SK-N-SH treated with all-trans-retinoic acid at 6 μM for 48 hours (cell line): ENCODE measurements at regions not wholly inside any gene's neighbourhood (a gene's known extent, or its start where the extent isn't known, plus 50 kb on each side); places are given as distances from the start of the nearest gene placed in this dataset.

Experiments
- ATAC-seq: fragments of 200-7000 bp; cut with Tn5 transposase; 3 replicates; pipeline ENCODE4 v1.9.1; 2020; ENCODE audit warnings: mild to moderate bottlenecking, moderate library complexity
- ARNTL ChIP-seq: fragments of 450-650 bp; formaldehyde crosslinking; IDR thresholded peaks from 2 replicates; pipeline ENCODE4 v1.5.0; 2020; ENCODE audit warnings: low read depth, mild to moderate bottlenecking, moderate library complexity, borderline replicate concordance
- CSDC2 ChIP-seq: fragments of 250-450 bp; sonication (Bioruptor Pico); IDR thresholded peaks from 2 replicates; pipeline ENCODE4 v1.5.0; 2020; ENCODE audit warnings: mild to moderate bottlenecking, moderate library complexity
- ESRRG ChIP-seq: fragments of 250-450 bp; sonication (Bioruptor Pico); IDR thresholded peaks from 2 replicates; pipeline ENCODE4 v1.6.1; 2021; ENCODE audit warnings: mild to moderate bottlenecking
- GLIS3 ChIP-seq: fragments of 250-450 bp; sonication (Bioruptor Pico); IDR thresholded peaks from 2 replicates; pipeline ENCODE4 v1.5.0; 2020; ENCODE audit warnings: mild to moderate bottlenecking, moderate library complexity
- ISL1 ChIP-seq: fragments of 250-450 bp; sonication (Bioruptor Pico); IDR thresholded peaks from 2 replicates; pipeline ENCODE4 v2.1.2; 2022; ENCODE audit warnings: mild to moderate bottlenecking, moderate library complexity
- OSR1 ChIP-seq: fragments of 250-450 bp; sonication (Bioruptor Pico); IDR thresholded peaks from 2 replicates; pipeline ENCODE4 v1.8.0; 2022; ENCODE audit warnings: moderate library complexity, mild to moderate bottlenecking, inconsistent platforms
- PATZ1 ChIP-seq: fragments of 250-450 bp; sonication (Bioruptor Pico); IDR thresholded peaks from 2 replicates; pipeline ENCODE4 v1.8.0; 2020; ENCODE audit warnings: mild to moderate bottlenecking, moderate library complexity, borderline replicate concordance
- POU6F1 ChIP-seq: fragments of 250-450 bp; sonication (Bioruptor Pico); IDR thresholded peaks from 2 replicates; pipeline ENCODE4 v1.8.0; 2021; ENCODE audit warnings: low read depth, mild to moderate bottlenecking, moderate library complexity, borderline replicate concordance
- PPARA ChIP-seq: fragments of 250-450 bp; sonication (Bioruptor Pico); IDR thresholded peaks from 2 replicates; pipeline ENCODE4 v1.5.0; 2020; ENCODE audit warnings: mild to moderate bottlenecking, borderline replicate concordance
- RARB ChIP-seq: fragments of 250-450 bp; sonication (Bioruptor Pico); IDR thresholded peaks from 2 replicates; pipeline ENCODE4 v1.8.0; 2021; ENCODE audit warnings: mild to moderate bottlenecking, moderate library complexity
- SNAI2 ChIP-seq: fragments of 250-450 bp; sonication (Bioruptor Pico); IDR thresholded peaks from 2 replicates; pipeline ENCODE4 v1.5.0; 2020; ENCODE audit warnings: mild to moderate bottlenecking, moderate library complexity
- TOX ChIP-seq: fragments of 250-450 bp; sonication (Bioruptor Pico); IDR thresholded peaks from 2 replicates; pipeline ENCODE4 v1.8.0; 2021; ENCODE audit warnings: mild to moderate bottlenecking, moderate library complexity, borderline replicate concordance
- ZC3H10 ChIP-seq: fragments of 250-450 bp; sonication (Bioruptor Pico); IDR thresholded peaks from 2 replicates; pipeline ENCODE4 v1.5.1; 2021; ENCODE audit warnings: mild to moderate bottlenecking, moderate library complexity
- ZFP3 ChIP-seq: fragments of 250-450 bp; sonication (Bioruptor Pico); IDR thresholded peaks from 2 replicates; pipeline ENCODE4 v1.5.0; 2020; ENCODE audit warnings: mild to moderate bottlenecking, moderate library complexity
- ZFP30 ChIP-seq: fragments of 450-650 bp; formaldehyde crosslinking; IDR thresholded peaks from 2 replicates; pipeline ENCODE4 v1.5.0; 2022; ENCODE audit warnings: mild to moderate bottlenecking, moderate library complexity
- ZNF565 ChIP-seq: fragments of 450-650 bp; formaldehyde crosslinking; conservative IDR thresholded peaks from 2 replicates; pipeline ENCODE4 v1.5.0; 2020; ENCODE audit warnings: low read depth, mild to moderate bottlenecking, moderate library complexity
- ZNF70 ChIP-seq: fragments of 450-650 bp; formaldehyde crosslinking; IDR thresholded peaks from 2 replicates; pipeline ENCODE4 v1.5.0; 2020; ENCODE audit warnings: mild to moderate bottlenecking, moderate library complexity
- ZNF8 ChIP-seq: fragments of 450-650 bp; formaldehyde crosslinking; IDR thresholded peaks from 2 replicates; pipeline ENCODE4 v1.5.0; 2020; ENCODE audit warnings: mild to moderate bottlenecking, moderate library complexity
- TF ChIP-seq, protein P1 (sequence below): fragments of 250-450 bp; sonication (Bioruptor Pico); IDR thresholded peaks from 2 replicates; pipeline ENCODE4 v1.5.1; 2021; ENCODE audit warnings: mild to moderate bottlenecking, moderate library complexity

GRCh38 chr14:104371031-104371430 is 208.5 kb upstream of the C14orf180 start:
- ATAC-seq, result no peak
- TF ChIP-seq TOX (CRISPR knock-in tag) (no peak), POU6F1 (CRISPR knock-in tag) (no peak), RARB (CRISPR knock-in tag) (no peak), ZC3H10 (CRISPR knock-in tag) (no peak), ZNF565 (no peak), OSR1 (CRISPR knock-in tag) (no peak), GLIS3 (CRISPR knock-in tag) (no peak)

DNA sequence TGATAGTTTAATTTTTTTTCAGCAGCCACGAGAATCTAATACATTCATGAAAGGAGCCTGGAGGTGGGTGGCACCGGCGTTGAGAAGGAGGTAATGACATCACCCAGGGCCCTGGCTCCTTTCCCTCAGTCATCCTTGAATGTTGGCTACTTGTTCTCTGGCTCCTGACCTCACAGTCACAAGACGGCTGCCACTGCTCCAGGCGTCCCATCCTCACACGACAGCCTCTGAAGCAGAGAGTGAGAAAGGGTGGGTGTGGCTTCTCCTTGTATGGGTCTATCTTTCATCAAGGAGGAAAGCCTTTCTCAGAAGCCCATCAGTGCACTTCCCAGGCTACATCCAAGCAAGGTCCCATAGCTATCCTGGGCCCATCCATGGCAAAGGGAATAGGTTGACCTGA is 207.6 kb upstream of the C14orf180 start:
- TF ChIP-seq ARNTL (CRISPR knock-in tag) (no peak), CSDC2 (CRISPR knock-in tag) (no peak), TOX (CRISPR knock-in tag) (no peak)
- TF ChIP-seq, protein P1, sequence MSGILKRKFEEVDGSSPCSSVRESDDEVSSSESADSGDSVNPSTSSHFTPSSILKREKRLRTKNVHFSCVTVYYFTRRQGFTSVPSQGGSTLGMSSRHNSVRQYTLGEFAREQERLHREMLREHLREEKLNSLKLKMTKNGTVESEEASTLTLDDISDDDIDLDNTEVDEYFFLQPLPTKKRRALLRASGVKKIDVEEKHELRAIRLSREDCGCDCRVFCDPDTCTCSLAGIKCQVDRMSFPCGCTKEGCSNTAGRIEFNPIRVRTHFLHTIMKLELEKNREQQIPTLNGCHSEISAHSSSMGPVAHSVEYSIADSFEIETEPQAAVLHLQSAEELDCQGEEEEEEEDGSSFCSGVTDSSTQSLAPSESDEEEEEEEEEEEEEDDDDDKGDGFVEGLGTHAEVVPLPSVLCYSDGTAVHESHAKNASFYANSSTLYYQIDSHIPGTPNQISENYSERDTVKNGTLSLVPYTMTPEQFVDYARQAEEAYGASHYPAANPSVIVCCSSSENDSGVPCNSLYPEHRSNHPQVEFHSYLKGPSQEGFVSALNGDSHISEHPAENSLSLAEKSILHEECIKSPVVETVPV (CRISPR knock-in tag), result no peak
- TF ChIP-seq, all 23 proteins: peak for 0
- no peak for ATAC-seq

- ATAC-seq, result no peak
These were observed 207.0 kb upstream of the C14orf180 start for GRCh38 chr14:104372390-104373054.

GRCh38 chr14:104373055-104373854 is 206.3 kb upstream of the C14orf180 start:
- no peak for TF ChIP-seq CSDC2 (CRISPR knock-in tag)
- TF ChIP-seq ZNF70, result no peak
- no peak for ATAC-seq

More at GRCh38 chr14:104372390-104373054, 207.0 kb upstream of the C14orf180 start:
- TF ChIP-seq ZFP30 (CRISPR knock-in tag), result no peak
- TF ChIP-seq ZNF8 (CRISPR knock-in tag), result no peak
- no peak for TF ChIP-seq ESRRG
- no peak for TF ChIP-seq PPARA (CRISPR knock-in tag)
- no peak for TF ChIP-seq ISL1 (CRISPR knock-in tag)
- no peak for TF ChIP-seq ZNF70
- TF ChIP-seq SNAI2, result no peak
- no peak for TF ChIP-seq ZFP3
- no peak for TF ChIP-seq PATZ1 (CRISPR knock-in tag)
- TF ChIP-seq, protein P1 (CRISPR knock-in tag), result no peak
- no peak for TF ChIP-seq CSDC2 (CRISPR knock-in tag)
